ENCODE measurements at regions not wholly inside any gene's neighbourhood (a gene's known extent, or its start where the extent isn't known, plus 50 kb on each side); places are given as distances from the start of the nearest gene placed in this dataset.

GRCh38 chr18:76619261-76619620 is 124.2 kb upstream of the ZNF516 start:
- no peaks in the 10 kb centered on the region for H3K27me3 ChIP-seq (ENCODE audit: insufficient read depth)
- DNase-seq: no peak

DNA sequence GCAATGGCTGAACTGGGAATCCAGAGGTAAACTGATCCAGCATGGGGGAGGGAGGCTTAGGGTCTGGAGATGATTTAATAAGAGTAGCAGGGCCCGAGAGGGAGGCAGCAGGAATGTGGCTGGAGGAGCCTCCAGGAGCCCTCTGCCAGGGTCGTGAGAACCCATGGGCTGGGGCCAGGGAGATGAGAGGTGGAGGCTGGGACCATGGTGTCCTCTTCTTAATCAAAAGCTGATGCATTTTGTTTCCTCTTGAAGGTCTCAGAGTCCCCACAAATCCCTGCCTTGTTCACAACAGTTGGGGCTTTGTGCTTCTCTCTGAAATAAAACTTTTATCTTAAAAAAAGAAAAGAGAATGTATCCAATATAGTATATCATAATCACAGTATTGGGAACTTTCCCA is 123.7 kb upstream of the ZNF516 start:
- Histone ChIP-seq H3K79me2 (ENCODE audit: insufficient read depth) (no peaks in the 10 kb centered on the region), H3K27ac (ENCODE audit: low read depth in 2 of 2, low read length in 1 of 2) (no peak overlapping the region), H3F3A (replicated peaks; ENCODE audit: insufficient read depth) (no peaks in the 10 kb centered on the region), H2AFZ (ENCODE audit: low read depth) (no peak overlapping the region), H3K36me3 (replicated peaks in 1 of 2; ENCODE audit: control insufficient read depth in 1 of 2, insufficient read depth in 2 of 2, low read length in 1 of 2) (no peaks in the 10 kb centered on the region), H3K27me3 (ENCODE audit: insufficient read depth) (no peaks in the 10 kb centered on the region), H3K4me1 (ENCODE audit: control insufficient read depth in 1 of 2, insufficient read depth in 2 of 2, low read depth in 1 of 2, low read length in 1 of 2) (no peaks in the 10 kb centered on the region; a peak in 1 of 4 replicates), H3K9ac (no peak overlapping the region), H4K20me1 (ENCODE audit: insufficient read depth) (no peaks in the 10 kb centered on the region), H3K4me2 (no peak overlapping the region), H3K9me2 (no peaks in the 10 kb centered on the region), H3K9me3 (no peaks in the 10 kb centered on the region), H3K4me3 (ENCODE audit: low read depth in 2 of 2, low read length in 1 of 2) (no peak overlapping the region)
- DNase-seq: no peak
- POLR2A ChIA-PET: no interaction called here
- CTCF ChIA-PET: interaction anchor here (0.7 kb wide), 1 partner anchor 220 kb away, joined by 3 read pairs; no protein-coding TSS in a partner anchor
- 53% methylated on average over 2 of the region's 2 CpGs for WGBS (ENCODE audit: low lambda C conversion rate)
- TF ChIP-seq FOXM1 (IDR thresholded peaks at IDR 0.05; ENCODE audit: low read depth) (no peak), YY1 (IDR thresholded peaks at IDR 0.05; ENCODE audit: low read depth) (no peak), EZH2phosphoT487 (IDR thresholded peaks at IDR 0.05; ENCODE audit: borderline replicate concordance, low read depth) (no peak), POLR2AphosphoS5 (IDR thresholded peaks at IDR 0.05; ENCODE audit: low read depth, low read length) (no peak), JUND (IDR thresholded peaks at IDR 0.05) (no peak), USF1 (IDR thresholded peaks at IDR 0.05; ENCODE audit: borderline replicate concordance, low read depth) (no peak), TAF1 (IDR thresholded peaks at IDR 0.05; ENCODE audit: borderline replicate concordance, low read depth, low read length) (no peak), REST (IDR thresholded peaks at IDR 0.05; ENCODE audit: low read depth, low read length) (no peak), RFX5 (IDR thresholded peaks at IDR 0.05; ENCODE audit: low read length) (no peak), PBX3 (IDR thresholded peaks at IDR 0.05) (no peak), RAD21 (IDR thresholded peaks at IDR 0.05; ENCODE audit: low read length) (no peak), TEAD4 (IDR thresholded peaks at IDR 0.05; ENCODE audit: borderline replicate concordance, insufficient read depth) (no peak)
- TF ChIP-seq, protein P1, sequence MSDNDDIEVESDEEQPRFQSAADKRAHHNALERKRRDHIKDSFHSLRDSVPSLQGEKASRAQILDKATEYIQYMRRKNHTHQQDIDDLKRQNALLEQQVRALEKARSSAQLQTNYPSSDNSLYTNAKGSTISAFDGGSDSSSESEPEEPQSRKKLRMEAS (IDR thresholded peaks at IDR 0.05; ENCODE audit: low read depth): no peak
- TF ChIP-seq, protein P2, sequence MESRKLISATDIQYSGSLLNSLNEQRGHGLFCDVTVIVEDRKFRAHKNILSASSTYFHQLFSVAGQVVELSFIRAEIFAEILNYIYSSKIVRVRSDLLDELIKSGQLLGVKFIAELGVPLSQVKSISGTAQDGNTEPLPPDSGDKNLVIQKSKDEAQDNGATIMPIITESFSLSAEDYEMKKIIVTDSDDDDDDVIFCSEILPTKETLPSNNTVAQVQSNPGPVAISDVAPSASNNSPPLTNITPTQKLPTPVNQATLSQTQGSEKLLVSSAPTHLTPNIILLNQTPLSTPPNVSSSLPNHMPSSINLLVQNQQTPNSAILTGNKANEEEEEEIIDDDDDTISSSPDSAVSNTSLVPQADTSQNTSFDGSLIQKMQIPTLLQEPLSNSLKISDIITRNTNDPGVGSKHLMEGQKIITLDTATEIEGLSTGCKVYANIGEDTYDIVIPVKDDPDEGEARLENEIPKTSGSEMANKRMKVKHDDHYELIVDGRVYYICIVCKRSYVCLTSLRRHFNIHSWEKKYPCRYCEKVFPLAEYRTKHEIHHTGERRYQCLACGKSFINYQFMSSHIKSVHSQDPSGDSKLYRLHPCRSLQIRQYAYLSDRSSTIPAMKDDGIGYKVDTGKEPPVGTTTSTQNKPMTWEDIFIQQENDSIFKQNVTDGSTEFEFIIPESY (IDR thresholded peaks at IDR 0.05; ENCODE audit: borderline replicate concordance, low read depth): no peak

More at GRCh38 chr18:76619261-76619620, 124.2 kb upstream of the ZNF516 start:
- no peaks in the 10 kb centered on the region for H3F3A ChIP-seq (replicated peaks; ENCODE audit: insufficient read depth)
- H3K36me3 ChIP-seq (replicated peaks in 1 of 2; ENCODE audit: control insufficient read depth in 1 of 2, insufficient read depth in 2 of 2, low read length in 1 of 2): no peaks in the 10 kb centered on the region
- no peak overlapping the region for H3K4me3 ChIP-seq (ENCODE audit: low read depth in 2 of 2, low read length in 1 of 2)
- H3K79me2 ChIP-seq (ENCODE audit: insufficient read depth): no peaks in the 10 kb centered on the region
- no peaks in the 10 kb centered on the region for H3K9me2 ChIP-seq
- WGBS (ENCODE audit: low lambda C conversion rate): 61% methylated on average over 9 of the region's 11 CpGs
- no peak overlapping the region for H3K9ac ChIP-seq
- no peaks in the 10 kb centered on the region for H3K9me3 ChIP-seq
- TF ChIP-seq EP300 (IDR thresholded peaks at IDR 0.05; ENCODE audit: borderline replicate concordance in 1 of 2, low read depth in 1 of 2, low read length in 1 of 2) (no peak), MXI1 (IDR thresholded peaks at IDR 0.05; ENCODE audit: low read depth, low read length) (no peak), YY1 (IDR thresholded peaks at IDR 0.05; ENCODE audit: low read depth) (no peak), NRF1 (IDR thresholded peaks at IDR 0.05; ENCODE audit: low read depth, low read length) (no peak), SIN3A (IDR thresholded peaks at IDR 0.05; ENCODE audit: borderline replicate concordance, low read depth, low read length) (no peak), ELF1 (IDR thresholded peaks at IDR 0.05) (no peak), JUND (IDR thresholded peaks at IDR 0.05) (no peak)
- TF ChIP-seq, protein P2 (IDR thresholded peaks at IDR 0.05; ENCODE audit: borderline replicate concordance, low read depth): no peak
- no peaks in the 10 kb centered on the region; a peak in 1 of 4 replicates for H3K4me1 ChIP-seq (ENCODE audit: control insufficient read depth in 1 of 2, insufficient read depth in 2 of 2, low read depth in 1 of 2, low read length in 1 of 2)
- CTCF ChIA-PET: interaction anchor here (0.7 to 1.6 kb wide), 2 partner anchors 220 kb away, joined by 3 to 5 read pairs; no protein-coding TSS in a partner anchor
- POLR2A ChIA-PET: no interaction called here
- H3K4me2 ChIP-seq: no peak overlapping the region
- H3K27ac ChIP-seq (ENCODE audit: low read depth in 2 of 2, low read length in 1 of 2): no peak overlapping the region
- H2AFZ ChIP-seq (ENCODE audit: low read depth): no peak overlapping the region
- no peaks in the 10 kb centered on the region for H4K20me1 ChIP-seq (ENCODE audit: insufficient read depth)

Measured in SK-N-SH (cell line).